ENCODE measurements at regions not wholly inside any gene's neighbourhood (a gene's known extent, or its start where the extent isn't known, plus 50 kb on each side); places are given as distances from the start of the nearest gene placed in this dataset.

DNA sequence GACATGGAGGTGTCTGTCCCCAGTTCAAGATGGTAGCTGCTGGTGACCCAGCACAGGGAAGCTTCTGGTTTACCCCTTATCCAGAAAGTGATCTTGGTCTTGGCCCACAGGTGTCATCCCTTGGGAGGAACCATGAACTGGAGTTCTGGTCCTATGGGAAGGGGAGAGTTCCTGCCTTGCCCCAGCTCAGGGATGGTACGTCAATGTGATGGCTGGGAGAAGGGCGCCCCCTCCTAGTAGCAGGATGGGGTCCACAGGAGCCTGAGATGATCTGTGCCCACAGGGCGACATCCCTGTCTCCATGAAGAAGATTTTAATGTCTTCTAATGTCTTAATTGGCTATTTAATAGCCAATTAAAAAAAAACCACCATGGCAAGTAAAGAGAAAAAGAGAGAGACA is 249.8 kb downstream of the SIPA1L2 start:
- H3K27me3 ChIP-seq (replicated peaks; ENCODE audit: control insufficient read depth, insufficient read depth, low read length) = no peaks in the 10 kb centered on the region
- no peak overlapping the region for H3K4me3 ChIP-seq (replicated peaks; ENCODE audit: low read depth, low read length)
- TF ChIP-seq, protein P1, sequence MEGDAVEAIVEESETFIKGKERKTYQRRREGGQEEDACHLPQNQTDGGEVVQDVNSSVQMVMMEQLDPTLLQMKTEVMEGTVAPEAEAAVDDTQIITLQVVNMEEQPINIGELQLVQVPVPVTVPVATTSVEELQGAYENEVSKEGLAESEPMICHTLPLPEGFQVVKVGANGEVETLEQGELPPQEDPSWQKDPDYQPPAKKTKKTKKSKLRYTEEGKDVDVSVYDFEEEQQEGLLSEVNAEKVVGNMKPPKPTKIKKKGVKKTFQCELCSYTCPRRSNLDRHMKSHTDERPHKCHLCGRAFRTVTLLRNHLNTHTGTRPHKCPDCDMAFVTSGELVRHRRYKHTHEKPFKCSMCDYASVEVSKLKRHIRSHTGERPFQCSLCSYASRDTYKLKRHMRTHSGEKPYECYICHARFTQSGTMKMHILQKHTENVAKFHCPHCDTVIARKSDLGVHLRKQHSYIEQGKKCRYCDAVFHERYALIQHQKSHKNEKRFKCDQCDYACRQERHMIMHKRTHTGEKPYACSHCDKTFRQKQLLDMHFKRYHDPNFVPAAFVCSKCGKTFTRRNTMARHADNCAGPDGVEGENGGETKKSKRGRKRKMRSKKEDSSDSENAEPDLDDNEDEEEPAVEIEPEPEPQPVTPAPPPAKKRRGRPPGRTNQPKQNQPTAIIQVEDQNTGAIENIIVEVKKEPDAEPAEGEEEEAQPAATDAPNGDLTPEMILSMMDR (IDR thresholded peaks at IDR 0.05; ENCODE audit: insufficient read depth, low read length, poor library complexity, severe bottlenecking) = no peak
- no peaks in the 10 kb centered on the region for H3K36me3 ChIP-seq (ENCODE audit: control insufficient read depth, insufficient read depth, low read length)
- DNase-seq (ENCODE audit: extremely low read depth, insufficient read length) = no peak

DNA sequence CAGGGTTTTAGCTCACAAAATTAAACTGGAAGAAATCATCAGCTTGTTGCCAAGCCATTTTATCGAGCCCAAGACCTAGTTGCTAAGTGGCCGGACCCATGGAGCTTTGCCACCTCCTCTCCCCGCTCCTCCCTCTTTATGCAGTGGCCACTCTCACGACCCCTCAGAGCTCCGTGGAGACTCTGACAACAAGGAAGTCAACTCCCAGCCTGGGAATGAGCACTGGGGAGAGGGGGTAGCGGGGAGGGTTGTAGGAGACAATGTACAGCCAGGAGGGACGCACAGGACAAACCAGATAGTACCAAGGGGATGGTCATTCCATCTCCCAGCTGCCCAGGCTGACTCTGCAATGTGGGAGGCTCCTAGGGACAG is 250.9 kb downstream of the SIPA1L2 start:
- Histone ChIP-seq H3K4me3 (replicated peaks; ENCODE audit: low read depth, low read length) (no peak overlapping the region), H3K36me3 (ENCODE audit: control insufficient read depth, insufficient read depth, low read length) (no peaks in the 10 kb centered on the region), H3K27me3 (replicated peaks; ENCODE audit: control insufficient read depth, insufficient read depth, low read length) (no peaks in the 10 kb centered on the region)
- TF ChIP-seq, protein P1 (IDR thresholded peaks at IDR 0.05; ENCODE audit: insufficient read depth, low read length, poor library complexity, severe bottlenecking) = no peak
- DNase-seq (ENCODE audit: extremely low read depth, insufficient read length) = no peak

- Histone ChIP-seq H3K27me3 (replicated peaks; ENCODE audit: control insufficient read depth, insufficient read depth, low read length) (no peaks in the 10 kb centered on the region), H3K4me3 (replicated peaks; ENCODE audit: low read depth, low read length) (no peak overlapping the region), H3K36me3 (ENCODE audit: control insufficient read depth, insufficient read depth, low read length) (no peaks in the 10 kb centered on the region)
- TF ChIP-seq, protein P1 (IDR thresholded peaks at IDR 0.05; ENCODE audit: insufficient read depth, low read length, poor library complexity, severe bottlenecking) = no peak
- DNase-seq (ENCODE audit: extremely low read depth, insufficient read length) = no peak
Measured at GRCh38 chr1:232378266-232379062, 251.5 kb downstream of the SIPA1L2 start.

DNA sequence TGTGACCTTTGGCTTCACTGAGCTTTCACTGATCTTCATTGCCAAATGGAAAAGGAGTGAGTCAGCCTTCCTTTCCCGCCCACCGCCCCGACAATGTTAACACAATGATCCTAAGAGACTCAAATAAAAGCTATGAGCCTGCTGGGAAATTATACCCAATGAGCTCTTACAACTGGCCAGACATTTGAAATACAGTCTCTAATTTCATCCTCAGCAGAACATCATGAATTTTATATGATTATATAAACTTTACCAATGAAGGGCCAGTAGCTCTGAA is 252.5 kb downstream of the SIPA1L2 start:
- TF ChIP-seq, protein P1 (IDR thresholded peaks at IDR 0.05; ENCODE audit: insufficient read depth, low read length, poor library complexity, severe bottlenecking) = no peak
- Histone ChIP-seq H3K36me3 (ENCODE audit: control insufficient read depth, insufficient read depth, low read length) (no peaks in the 10 kb centered on the region), H3K27me3 (replicated peaks; ENCODE audit: control insufficient read depth, insufficient read depth, low read length) (no peaks in the 10 kb centered on the region), H3K4me3 (replicated peaks; ENCODE audit: low read depth, low read length) (no peak overlapping the region)
- no peak for DNase-seq (ENCODE audit: extremely low read depth, insufficient read length)

- no peak overlapping the region for H3K4me3 ChIP-seq (replicated peaks; ENCODE audit: low read depth, low read length)
- TF ChIP-seq, protein P1 (IDR thresholded peaks at IDR 0.05; ENCODE audit: insufficient read depth, low read length, poor library complexity, severe bottlenecking) = no peak
- H3K27me3 ChIP-seq (replicated peaks; ENCODE audit: control insufficient read depth, insufficient read depth, low read length) = no peaks in the 10 kb centered on the region
- H3K36me3 ChIP-seq (ENCODE audit: control insufficient read depth, insufficient read depth, low read length) = no peaks in the 10 kb centered on the region
- no peak for DNase-seq (ENCODE audit: extremely low read depth, insufficient read length)
Measured at GRCh38 chr1:232376632-232377493, 253.1 kb downstream of the SIPA1L2 start.

Data from GM06990 (cell line).